MCF 10A (cell line): ENCODE measurements at regions not wholly inside any gene's neighbourhood (a gene's known extent, or its start where the extent isn't known, plus 50 kb on each side); places are given as distances from the start of the nearest gene placed in this dataset.

Source experiments
- BruUV-seq: library from RNA; stranded (reverse); fragments of 400-500 nt; replicated peaks from 2 replicates; lab custom pipeline; 2021; lab: Mats Ljungman, UMichigan
- CTCF ChIA-PET: fragments of 300-600 bp; sonication (Branson Sonifier 250); formaldehyde crosslinking; extraction: SDS; loops from one replicate; lab custom pipeline; 2021; ENCODE audit warnings: antibody characterized with exemption, inconsistent platforms; lab: Yijun Ruan, JAX
- POLR2A ChIA-PET: fragments of 300-600, 350-650 bp; sonication (Branson Sonifier 250); formaldehyde crosslinking; extraction: SDS; loops from one replicate; lab custom pipeline; 2020; ENCODE audit warnings: antibody characterized with exemption, inconsistent platforms; lab: Yijun Ruan, JAX
- DNase-seq: peaks from one replicate; pipeline ENCODE4 v3.0.0-alpha.2; 2018; ENCODE audit not compliant: unreplicated experiment
- H3K27ac Mint-ChIP-seq: one replicate; pipeline ENCODE4 v1.8.0; 2022; ENCODE audit warnings: mild to moderate bottlenecking, low read depth, mixed read lengths; ENCODE audit not compliant: unreplicated experiment
- H3K27me3 Mint-ChIP-seq: one replicate; pipeline ENCODE4 v1.8.0; 2022; ENCODE audit warnings: mixed read lengths; ENCODE audit not compliant: insufficient read depth, unreplicated experiment
- H3K36me3 Mint-ChIP-seq: one replicate; pipeline ENCODE4 v1.8.0; 2022; ENCODE audit warnings: mild to moderate bottlenecking, moderate library complexity, mixed read lengths; ENCODE audit not compliant: insufficient read depth, unreplicated experiment
- H3K4me1 Mint-ChIP-seq: one replicate; pipeline ENCODE4 v1.8.0; 2022; ENCODE audit warnings: mixed read lengths; ENCODE audit not compliant: insufficient read depth, unreplicated experiment
- H3K4me3 Mint-ChIP-seq: one replicate; pipeline ENCODE4 v1.8.0; 2022; ENCODE audit warnings: mild to moderate bottlenecking, moderate library complexity, mixed read lengths; ENCODE audit not compliant: unreplicated experiment
- H3K9me3 Mint-ChIP-seq: one replicate; pipeline ENCODE4 v1.8.0; 2022; ENCODE audit warnings: mixed read lengths; ENCODE audit not compliant: unreplicated experiment
- intact Hi-C: fragments of 100-400 bp; cut with micrococcal nuclease; formaldehyde crosslinking; loops from 2 replicates; pipeline ENCODE4 v1.14.1; 2022
- TF ChIP-seq, protein P1 (sequence below): fragments of 200-600 bp; IDR thresholded peaks from one replicate; pipeline ENCODE4 v1.8.0; 2022; ENCODE audit warnings: antibody characterized with exemption, mild to moderate bottlenecking; ENCODE audit not compliant: unreplicated experiment

DNA sequence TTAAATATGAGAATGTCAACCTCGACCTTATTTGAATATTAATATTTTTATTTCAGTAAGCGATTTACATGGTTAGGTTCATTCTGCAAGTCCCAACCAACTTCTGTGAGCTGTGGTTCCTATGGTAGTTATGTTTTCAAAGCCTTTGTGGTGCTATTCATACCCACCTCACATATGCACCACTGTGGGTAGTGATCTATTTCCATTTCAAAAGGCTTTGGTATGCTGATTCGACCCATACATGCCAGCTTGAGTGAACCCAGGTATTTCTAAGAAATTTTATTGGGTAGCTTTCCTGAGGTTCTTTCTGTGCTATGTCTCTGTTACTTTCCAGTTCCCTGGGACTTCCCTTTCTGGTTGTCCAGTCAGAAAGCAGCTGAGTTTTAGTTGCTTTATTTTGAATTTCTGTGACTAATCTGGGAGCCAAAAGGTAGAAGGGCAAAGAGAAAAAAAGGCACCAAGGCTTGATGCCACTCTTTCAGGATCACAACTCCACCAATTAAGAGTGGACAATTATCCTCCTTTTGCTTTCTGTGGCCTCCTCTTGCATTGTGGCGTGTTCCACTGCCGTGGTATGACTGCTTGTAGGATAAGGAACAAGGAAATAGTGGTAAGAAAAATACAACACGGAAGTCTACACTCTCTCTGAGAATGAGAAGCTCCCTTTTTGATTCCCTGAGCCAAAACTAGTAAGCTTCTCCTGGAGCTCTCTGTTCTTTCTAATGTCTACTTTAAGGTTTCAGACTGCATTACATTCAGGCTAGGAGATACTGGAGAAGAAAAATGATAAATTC is 729.1 kb downstream of the NOVA1 start:
- Mint-ChIP-seq H3K4me1 (no peaks in the 10 kb centered on the region), H3K36me3 (no peaks in the 10 kb centered on the region), H3K4me3 (no peak overlapping the region), H3K9me3 (peaks cover 10% of the 10 kb centered on the region), H3K27ac (no peak overlapping the region), H3K27me3 (no peaks in the 10 kb centered on the region)
- BruUV-seq: no TSS peak
- CTCF ChIA-PET: no interaction called here
- intact Hi-C loops: no loop called here
- DNase-seq: no peak
- TF ChIP-seq, protein P1, sequence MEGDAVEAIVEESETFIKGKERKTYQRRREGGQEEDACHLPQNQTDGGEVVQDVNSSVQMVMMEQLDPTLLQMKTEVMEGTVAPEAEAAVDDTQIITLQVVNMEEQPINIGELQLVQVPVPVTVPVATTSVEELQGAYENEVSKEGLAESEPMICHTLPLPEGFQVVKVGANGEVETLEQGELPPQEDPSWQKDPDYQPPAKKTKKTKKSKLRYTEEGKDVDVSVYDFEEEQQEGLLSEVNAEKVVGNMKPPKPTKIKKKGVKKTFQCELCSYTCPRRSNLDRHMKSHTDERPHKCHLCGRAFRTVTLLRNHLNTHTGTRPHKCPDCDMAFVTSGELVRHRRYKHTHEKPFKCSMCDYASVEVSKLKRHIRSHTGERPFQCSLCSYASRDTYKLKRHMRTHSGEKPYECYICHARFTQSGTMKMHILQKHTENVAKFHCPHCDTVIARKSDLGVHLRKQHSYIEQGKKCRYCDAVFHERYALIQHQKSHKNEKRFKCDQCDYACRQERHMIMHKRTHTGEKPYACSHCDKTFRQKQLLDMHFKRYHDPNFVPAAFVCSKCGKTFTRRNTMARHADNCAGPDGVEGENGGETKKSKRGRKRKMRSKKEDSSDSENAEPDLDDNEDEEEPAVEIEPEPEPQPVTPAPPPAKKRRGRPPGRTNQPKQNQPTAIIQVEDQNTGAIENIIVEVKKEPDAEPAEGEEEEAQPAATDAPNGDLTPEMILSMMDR: no peak
- POLR2A ChIA-PET: no interaction called here

DNA sequence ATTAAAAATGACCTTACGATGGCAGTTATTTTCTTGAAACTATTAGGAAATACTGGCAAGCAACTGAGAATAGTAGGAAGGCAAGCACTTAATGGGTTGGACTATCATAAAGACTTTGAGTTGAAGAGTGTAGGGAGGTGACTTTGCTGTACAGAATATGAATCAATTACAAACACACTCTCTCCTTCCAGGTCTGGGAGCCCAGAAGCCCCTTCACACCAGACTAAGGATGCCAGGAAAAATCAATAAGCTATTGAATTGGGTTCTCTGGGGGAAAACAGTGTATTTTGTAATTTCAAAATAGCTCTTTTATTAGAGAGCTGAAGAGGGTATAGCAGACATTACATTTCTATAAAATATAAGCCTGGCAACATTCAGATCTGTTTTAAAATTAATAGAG is 736.4 kb downstream of the NOVA1 start:
- no peak overlapping the region for H3K4me3 Mint-ChIP-seq
- no peaks in the 10 kb centered on the region for H3K27me3 Mint-ChIP-seq
- TF ChIP-seq, protein P1: no peak
- POLR2A ChIA-PET: no interaction called here
- no peaks in the 10 kb centered on the region for H3K4me1 Mint-ChIP-seq
- no peak overlapping the region for H3K27ac Mint-ChIP-seq
- peaks cover 4% of the 10 kb centered on the region for H3K36me3 Mint-ChIP-seq
- CTCF ChIA-PET: no interaction called here
- no peak for DNase-seq
- no TSS peak for BruUV-seq
- H3K9me3 Mint-ChIP-seq: peaks cover 4% of the 10 kb centered on the region
- intact Hi-C loops: no loop called here

DNA sequence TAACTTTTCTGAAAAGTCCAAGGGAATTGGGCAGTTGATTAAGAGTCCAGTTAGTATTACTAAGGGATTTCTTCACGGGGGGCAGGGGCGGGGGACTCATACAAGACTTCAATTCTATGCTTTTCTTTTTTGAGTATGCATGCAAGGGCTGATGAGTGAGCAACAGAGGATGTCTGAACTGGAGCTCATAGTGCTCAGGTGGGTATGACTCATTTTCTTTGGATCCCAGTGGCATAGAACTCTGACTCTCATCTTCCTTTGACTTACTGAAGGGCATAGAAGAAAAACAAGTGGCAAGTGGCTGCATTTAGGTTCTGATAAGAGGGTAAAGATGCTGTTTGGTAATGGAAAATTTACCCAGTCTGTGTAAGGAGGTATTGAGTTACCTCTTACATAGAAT is 749.2 kb downstream of the NOVA1 start:
- DNase-seq: no peak
- H3K9me3 Mint-ChIP-seq: peaks cover 11% of the 10 kb centered on the region
- H3K4me1 Mint-ChIP-seq: no peaks in the 10 kb centered on the region
- BruUV-seq: no TSS peak
- H3K4me3 Mint-ChIP-seq: no peak overlapping the region
- TF ChIP-seq, protein P1: no peak
- H3K27me3 Mint-ChIP-seq: no peaks in the 10 kb centered on the region
- no peaks in the 10 kb centered on the region for H3K36me3 Mint-ChIP-seq
- intact Hi-C loops: no loop called here
- CTCF ChIA-PET: no interaction called here
- POLR2A ChIA-PET: interaction anchor here (0.6 kb wide), 1 partner anchor 13 kb away, joined by 4 read pairs; no protein-coding TSS in a partner anchor
- H3K27ac Mint-ChIP-seq: no peak overlapping the region

DNA sequence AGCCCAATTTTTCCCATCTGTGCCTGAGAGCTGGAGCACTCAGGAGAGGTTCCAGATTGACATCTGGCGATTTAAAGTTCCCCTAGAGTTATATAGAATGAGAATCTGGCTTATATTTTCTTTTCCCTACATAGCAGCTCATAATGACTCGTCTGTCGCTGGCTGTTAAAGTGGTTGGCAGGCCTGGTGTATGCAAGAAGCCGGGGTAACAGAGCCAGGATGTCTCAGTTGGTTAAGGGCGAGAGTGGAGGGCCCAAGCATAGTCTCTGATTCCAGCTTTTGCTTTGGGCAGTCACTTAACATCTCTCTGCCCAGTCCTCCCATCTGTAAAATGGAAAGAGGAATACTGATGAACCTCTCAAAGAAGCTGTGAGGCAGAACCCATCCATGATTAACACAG is 751.6 kb downstream of the NOVA1 start:
- Mint-ChIP-seq H3K27me3 (no peaks in the 10 kb centered on the region), H3K27ac (no peak overlapping the region), H3K9me3 (peaks cover 11% of the 10 kb centered on the region), H3K4me3 (no peak overlapping the region), H3K36me3 (no peaks in the 10 kb centered on the region), H3K4me1 (no peaks in the 10 kb centered on the region)
- intact Hi-C loops: no loop called here
- ChIA-PET CTCF (no interaction called here), POLR2A (no interaction called here)
- TF ChIP-seq, protein P1: no peak
- no peak for DNase-seq
- BruUV-seq: no TSS peak
